ENCODE measurements at regions not wholly inside any gene's neighbourhood (a gene's known extent, or its start where the extent isn't known, plus 50 kb on each side); places are given as distances from the start of the nearest gene placed in this dataset.
"Not testable (repeated sequence)": the region's sequence is repeated elsewhere in the genome, so short reads cannot be mapped to it uniquely, and the experiment has no call there.

DNA sequence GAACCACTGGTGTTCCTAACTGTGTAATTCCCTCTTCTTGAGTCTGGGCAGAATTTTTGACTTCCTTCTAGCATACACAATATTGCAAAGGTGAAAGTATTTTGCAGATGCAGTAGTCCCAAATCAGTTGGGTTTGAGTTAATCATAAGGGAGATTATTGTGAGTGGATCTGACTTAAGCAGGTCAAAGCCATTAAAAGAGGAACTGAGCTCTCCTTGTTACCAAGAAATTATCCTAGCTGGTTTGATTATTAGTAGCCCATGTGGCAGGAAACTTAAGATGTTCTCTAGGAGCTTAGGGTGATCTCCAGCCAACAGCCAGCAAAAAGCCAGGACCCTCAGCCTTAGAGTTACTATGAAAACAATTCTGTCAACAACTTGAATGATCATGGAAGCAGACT lies 221.8 kb downstream of the RPIA start:
- H3K4me1 ChIP-seq, result no peaks in the 10 kb centered on the region
- peaks cover 0 to 16% (median 0%) of the 10 kb centered on the region in 4 donors for H3K27me3 ChIP-seq
- no peaks in the 10 kb centered on the region for H3K36me3 ChIP-seq
- H3K4me3 ChIP-seq, result no peak overlapping the region
- intact Hi-C loops (cut with DNase I), result no loop called here
- TF ChIP-seq POLR2AphosphoS5 (IDR thresholded peaks at IDR 0.05) (no peak), CTCF (IDR thresholded peaks at IDR 0.05) (no peak), POLR2A (IDR thresholded peaks at IDR 0.05; ENCODE audit: low read depth) (no peak), EP300 (IDR thresholded peaks at IDR 0.05) (no peak)
- no peaks in the 10 kb centered on the region for H3K9me3 ChIP-seq
- H3K27ac ChIP-seq (replicated peaks in 1 of 4), result no peak overlapping the region
- no peak for DNase-seq (ENCODE audit: extremely low spot score)

- no peaks in the 10 kb centered on the region for H3K9me3 ChIP-seq
- H3K36me3 ChIP-seq, result no peaks in the 10 kb centered on the region
- 49% methylated on average over 7 of the region's 7 CpGs for WGBS
- no peaks in the 10 kb centered on the region for H3K4me1 ChIP-seq
- TF ChIP-seq EP300 (IDR thresholded peaks at IDR 0.05) (no peak), POLR2AphosphoS5 (IDR thresholded peaks at IDR 0.05) (no peak), CTCF (IDR thresholded peaks at IDR 0.05) (peak; percentile 21 to 50 (median 39))
- H3K27ac ChIP-seq (replicated peaks in 1 of 4), result no peak overlapping the region
- H3K27me3 ChIP-seq, result peaks cover 0 to 20% (median 0%) of the 10 kb centered on the region in 4 donors
- no peak for DNase-seq (ENCODE audit: extremely low spot score)
- no peak overlapping the region for H3K4me3 ChIP-seq
- intact Hi-C loops (cut with DNase I), result no loop called here
Observed at GRCh38 chr2:88919087-88919738, 227.7 kb downstream of the RPIA start.

DNA sequence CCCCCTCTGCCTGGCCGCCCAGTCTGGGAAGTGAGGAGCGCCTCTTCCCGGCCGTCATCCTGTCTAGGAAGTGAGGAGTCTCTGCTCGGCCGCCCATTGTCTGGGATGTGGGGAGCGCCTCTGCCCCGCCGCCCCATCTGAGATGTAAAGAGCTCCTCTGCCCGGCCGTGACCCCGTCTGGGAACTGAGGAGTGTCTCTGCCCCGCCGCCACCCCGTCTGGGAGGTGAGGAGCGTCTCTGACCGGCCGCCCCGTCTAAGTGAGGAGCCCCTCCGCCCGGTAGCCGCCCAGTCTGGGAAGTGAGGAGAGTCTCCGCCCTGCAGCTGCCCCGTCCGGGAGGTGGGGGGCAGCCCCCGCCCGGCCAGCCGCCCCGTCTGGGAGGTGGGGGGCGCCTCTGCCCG lies 228.9 kb downstream of the RPIA start:
- 96% methylated on average over 19 of the region's 31 CpGs for WGBS
- peaks cover 0 to 14% (median 0%) of the 10 kb centered on the region in 4 donors for H3K27me3 ChIP-seq
- DNase-seq (ENCODE audit: extremely low spot score); intact Hi-C loops (cut with DNase I); H3K9me3 ChIP-seq; H3K27ac ChIP-seq (replicated peaks in 1 of 4); H3K4me3 ChIP-seq; H3K36me3 ChIP-seq; H3K4me1 ChIP-seq: not testable (repeated sequence)

- Histone ChIP-seq H3K9me3 (no peaks in the 10 kb centered on the region), H3K4me1 (no peaks in the 10 kb centered on the region), H3K27me3 (peaks cover 0 to 5% (median 0%) of the 10 kb centered on the region in 4 donors), H3K4me3 (no peak overlapping the region), H3K36me3 (no peaks in the 10 kb centered on the region), H3K27ac (replicated peaks in 1 of 4) (no peak overlapping the region)
- WGBS, result 100% methylated on average over 1 of the region's 1 CpG
- intact Hi-C loops (cut with DNase I), result no loop called here
- DNase-seq (ENCODE audit: extremely low spot score), result no peak
- TF ChIP-seq POLR2A (IDR thresholded peaks at IDR 0.05; ENCODE audit: low read depth), result no peak
- no peak for TF ChIP-seq POLR2AphosphoS5 (IDR thresholded peaks at IDR 0.05)
- TF ChIP-seq CTCF (IDR thresholded peaks at IDR 0.05), result no peak
- TF ChIP-seq EP300 (IDR thresholded peaks at IDR 0.05), result no peak
Observed at GRCh38 chr2:88924533-88924932, 233.1 kb downstream of the RPIA start.

- H3K4me1 ChIP-seq, result no peaks in the 10 kb centered on the region
- H3K27ac ChIP-seq (replicated peaks in 1 of 4), result no peak overlapping the region
- intact Hi-C loops (cut with DNase I), result no loop called here
- H3K27me3 ChIP-seq, result no peaks in the 10 kb centered on the region
- 94% methylated on average over 14 of the region's 19 CpGs for WGBS
- TF ChIP-seq POLR2A (IDR thresholded peaks at IDR 0.05; ENCODE audit: low read depth), result no peak
- TF ChIP-seq POLR2AphosphoS5 (IDR thresholded peaks at IDR 0.05), result no peak
- no peak for TF ChIP-seq EP300 (IDR thresholded peaks at IDR 0.05)
- TF ChIP-seq CTCF (IDR thresholded peaks at IDR 0.05), result no peak
- H3K4me3 ChIP-seq, result no peak overlapping the region
- no peaks in the 10 kb centered on the region for H3K36me3 ChIP-seq
- DNase-seq (ENCODE audit: extremely low spot score), result no peak
- no peaks in the 10 kb centered on the region for H3K9me3 ChIP-seq
Observed at GRCh38 chr2:88925770-88926462, 234.4 kb downstream of the RPIA start.
